ENCODE measurements at regions not wholly inside any gene's neighbourhood (a gene's known extent, or its start where the extent isn't known, plus 50 kb on each side); places are given as distances from the start of the nearest gene placed in this dataset.

GRCh38 chr9:75548871-75549270 lies 341.6 kb upstream of the PCSK5 start:
- Histone ChIP-seq H3K79me2 (ENCODE audit: insufficient read depth) (no peaks in the 10 kb centered on the region), H3K9me2 (no peaks in the 10 kb centered on the region), H3K4me1 (ENCODE audit: control insufficient read depth in 1 of 2, insufficient read depth in 2 of 2, low read depth in 1 of 2, low read length in 1 of 2) (no peaks in the 10 kb centered on the region), H3K36me3 (replicated peaks in 1 of 2; ENCODE audit: control insufficient read depth in 1 of 2, insufficient read depth in 2 of 2, low read length in 1 of 2) (no peaks in the 10 kb centered on the region), H4K20me1 (ENCODE audit: insufficient read depth) (no peaks in the 10 kb centered on the region), H2AFZ (ENCODE audit: low read depth) (no peak overlapping the region), H3K4me2 (no peak overlapping the region), H3K4me3 (ENCODE audit: low read depth in 2 of 2, low read length in 1 of 2) (no peak overlapping the region), H3K9ac (no peak overlapping the region), H3F3A (replicated peaks; ENCODE audit: insufficient read depth) (no peaks in the 10 kb centered on the region), H3K27ac (ENCODE audit: low read depth in 2 of 2, low read length in 1 of 2) (no peak overlapping the region), H3K27me3 (ENCODE audit: insufficient read depth) (no peaks in the 10 kb centered on the region), H3K9me3 (no peaks in the 10 kb centered on the region)
- TF ChIP-seq GATA2 (CRISPR knock-in tag; IDR thresholded peaks at IDR 0.05) (no peak), RCOR1 (IDR thresholded peaks at IDR 0.05; ENCODE audit: low read length) (no peak)
- no peak for DNase-seq
- POLR2A ChIA-PET: no interaction called here
- WGBS (ENCODE audit: low lambda C conversion rate): 3% methylated on average over 2 of the region's 2 CpGs
- CTCF ChIA-PET: no interaction called here

- no peak for DNase-seq
- no peak overlapping the region for H3K9ac ChIP-seq
- no peaks in the 10 kb centered on the region for H3K9me2 ChIP-seq
- CTCF ChIA-PET: no interaction called here
- H4K20me1 ChIP-seq (ENCODE audit: insufficient read depth): no peaks in the 10 kb centered on the region
- TF ChIP-seq TEAD4 (IDR thresholded peaks at IDR 0.05; ENCODE audit: borderline replicate concordance, insufficient read depth) (no peak), GABPA (IDR thresholded peaks at IDR 0.05; ENCODE audit: low read depth) (no peak), CTCF (IDR thresholded peaks at IDR 0.05) (no peak), GATA2 (CRISPR knock-in tag; IDR thresholded peaks at IDR 0.05) (no peak), EP300 (IDR thresholded peaks at IDR 0.05; ENCODE audit: borderline replicate concordance in 1 of 2, low read depth in 1 of 2, low read length in 1 of 2) (no peak), USF2 (IDR thresholded peaks at IDR 0.05; ENCODE audit: borderline replicate concordance, low read depth, low read length) (no peak), MEF2A (IDR thresholded peaks at IDR 0.05; ENCODE audit: borderline replicate concordance, low read depth) (no peak), JUND (IDR thresholded peaks at IDR 0.05) (no peak), TCF12 (IDR thresholded peaks at IDR 0.05) (no peak), NFIC (IDR thresholded peaks at IDR 0.05; ENCODE audit: borderline replicate concordance) (no peak), PBX3 (IDR thresholded peaks at IDR 0.05) (no peak), RCOR1 (IDR thresholded peaks at IDR 0.05; ENCODE audit: low read length) (no peak), NRF1 (IDR thresholded peaks at IDR 0.05; ENCODE audit: low read depth, low read length) (no peak), YY1 (IDR thresholded peaks at IDR 0.05; ENCODE audit: low read depth) (no peak), FOXJ3 (CRISPR knock-in tag; IDR thresholded peaks at IDR 0.05) (no peak), MXI1 (IDR thresholded peaks at IDR 0.05; ENCODE audit: low read depth, low read length) (no peak)
- 9% methylated on average over 1 of the region's 1 CpG for WGBS (ENCODE audit: low lambda C conversion rate)
- no peaks in the 10 kb centered on the region for H3K27me3 ChIP-seq (ENCODE audit: insufficient read depth)
- H2AFZ ChIP-seq (ENCODE audit: low read depth): no peak overlapping the region
- no peak overlapping the region for H3K4me3 ChIP-seq (ENCODE audit: low read depth in 2 of 2, low read length in 1 of 2)
- H3K36me3 ChIP-seq (replicated peaks in 1 of 2; ENCODE audit: control insufficient read depth in 1 of 2, insufficient read depth in 2 of 2, low read length in 1 of 2): no peaks in the 10 kb centered on the region
- no peaks in the 10 kb centered on the region for H3F3A ChIP-seq (replicated peaks; ENCODE audit: insufficient read depth)
- no peaks in the 10 kb centered on the region for H3K9me3 ChIP-seq
- H3K4me2 ChIP-seq: no peak overlapping the region
- H3K4me1 ChIP-seq (ENCODE audit: control insufficient read depth in 1 of 2, insufficient read depth in 2 of 2, low read depth in 1 of 2, low read length in 1 of 2): no peaks in the 10 kb centered on the region
- POLR2A ChIA-PET: no interaction called here
- no peak overlapping the region for H3K27ac ChIP-seq (ENCODE audit: low read depth in 2 of 2, low read length in 1 of 2)
- no peaks in the 10 kb centered on the region for H3K79me2 ChIP-seq (ENCODE audit: insufficient read depth)
Measured at GRCh38 chr9:75551861-75552260, 338.6 kb upstream of the PCSK5 start.
